Upper lobe of left lung (tissue), 4 donors: ENCODE measurements at regions not wholly inside any gene's neighbourhood (a gene's known extent, or its start where the extent isn't known, plus 50 kb on each side); places are given as distances from the start of the nearest gene placed in this dataset.

Source experiments
- EP300 ChIP-seq, 4 donors: sonication (generic); formaldehyde crosslinking; IDR thresholded peaks; one replicate each; pipeline ENCODE4 v1.5.1; 2017; ENCODE audit warnings: antibody characterized with exemption in 4 of 4, control low read depth in 2 of 4
- POLR2A ChIP-seq, 4 donors: fragments of 450-650 bp; IDR thresholded peaks; one replicate each; pipeline ENCODE4 v1.5.1; 2016 to 2017; ENCODE audit warnings: antibody characterized with exemption in 4 of 4, mild to moderate bottlenecking in 2 of 4
- TF ChIP-seq, protein P1 (sequence below), 6 experiments: fragments of 450-650 bp in 4 of 6; fragments of 200-600 bp in 2 of 6; sonication (generic) in 2 of 6; IDR thresholded peaks; one replicate each; pipeline ENCODE4 v1.5.1; 2016 to 2019; ENCODE audit warnings: antibody characterized with exemption in 6 of 6

DNA sequence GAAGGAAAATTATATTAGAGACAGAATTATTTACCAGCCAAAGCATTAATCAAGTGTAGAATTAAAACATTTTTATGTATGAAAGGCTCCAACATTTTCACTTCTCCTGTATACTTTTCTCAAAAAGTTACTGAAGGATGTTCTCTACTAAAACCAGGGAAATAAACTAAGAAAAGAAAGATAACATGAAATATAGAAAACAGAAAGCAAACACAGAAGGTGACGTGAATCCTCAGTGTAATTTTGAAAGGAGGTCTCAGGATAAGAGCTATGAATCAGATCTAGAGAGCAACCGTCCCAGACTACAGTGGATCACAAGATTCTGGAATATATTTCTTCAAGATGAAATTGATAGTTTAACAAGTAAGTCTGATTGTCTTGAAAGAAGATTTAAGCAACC is 144.5 kb downstream of the CYSLTR2 start:
- TF ChIP-seq, protein P1, sequence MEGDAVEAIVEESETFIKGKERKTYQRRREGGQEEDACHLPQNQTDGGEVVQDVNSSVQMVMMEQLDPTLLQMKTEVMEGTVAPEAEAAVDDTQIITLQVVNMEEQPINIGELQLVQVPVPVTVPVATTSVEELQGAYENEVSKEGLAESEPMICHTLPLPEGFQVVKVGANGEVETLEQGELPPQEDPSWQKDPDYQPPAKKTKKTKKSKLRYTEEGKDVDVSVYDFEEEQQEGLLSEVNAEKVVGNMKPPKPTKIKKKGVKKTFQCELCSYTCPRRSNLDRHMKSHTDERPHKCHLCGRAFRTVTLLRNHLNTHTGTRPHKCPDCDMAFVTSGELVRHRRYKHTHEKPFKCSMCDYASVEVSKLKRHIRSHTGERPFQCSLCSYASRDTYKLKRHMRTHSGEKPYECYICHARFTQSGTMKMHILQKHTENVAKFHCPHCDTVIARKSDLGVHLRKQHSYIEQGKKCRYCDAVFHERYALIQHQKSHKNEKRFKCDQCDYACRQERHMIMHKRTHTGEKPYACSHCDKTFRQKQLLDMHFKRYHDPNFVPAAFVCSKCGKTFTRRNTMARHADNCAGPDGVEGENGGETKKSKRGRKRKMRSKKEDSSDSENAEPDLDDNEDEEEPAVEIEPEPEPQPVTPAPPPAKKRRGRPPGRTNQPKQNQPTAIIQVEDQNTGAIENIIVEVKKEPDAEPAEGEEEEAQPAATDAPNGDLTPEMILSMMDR (IDR thresholded peaks at IDR 0.05): no peak
- no peak for TF ChIP-seq POLR2A (IDR thresholded peaks at IDR 0.05)
- TF ChIP-seq EP300 (IDR thresholded peaks at IDR 0.05): no peak
